Testis (tissue), 2 donors: ENCODE measurements at regions not wholly inside any gene's neighbourhood (a gene's known extent, or its start where the extent isn't known, plus 50 kb on each side); places are given as distances from the start of the nearest gene placed in this dataset.

Source experiments
- POLR2A ChIP-seq: fragments of 450-650 bp; IDR thresholded peaks from one replicate; pipeline ENCODE4 v1.6.1; 2017; ENCODE audit warnings: antibody characterized with exemption, mild to moderate bottlenecking, moderate library complexity
- TF ChIP-seq, protein P1 (sequence below), 3 experiments: fragments of 450-650 bp in 2 of 3; fragments of 200-600 bp in 1 of 3; sonication (generic) in 1 of 3; IDR thresholded peaks; one replicate each; pipeline ENCODE4 v1.5.1; 2016 to 2019; ENCODE audit warnings: antibody characterized with exemption in 3 of 3, mild to moderate bottlenecking in 2 of 3, moderate library complexity in 1 of 3

DNA sequence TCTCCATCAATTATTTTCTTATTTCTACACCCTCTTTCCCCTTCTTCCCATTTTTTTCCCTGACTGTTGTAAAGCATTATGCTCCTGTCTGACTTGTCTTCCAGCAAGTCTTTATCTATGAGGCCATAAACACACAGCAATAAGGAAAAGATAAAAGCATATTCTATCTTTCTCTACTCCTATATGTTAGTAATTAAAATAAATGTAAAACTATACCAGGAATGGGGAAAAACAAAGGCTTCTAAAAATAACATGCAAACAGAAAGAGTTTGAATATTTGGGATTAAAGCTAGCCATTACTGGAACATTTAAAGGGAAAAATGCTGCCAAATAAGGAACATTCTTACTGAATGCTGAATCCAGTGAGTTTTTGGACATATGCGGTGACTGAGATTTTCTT lies 471.7 kb upstream of the HS3ST1 start:
- TF ChIP-seq, protein P1, sequence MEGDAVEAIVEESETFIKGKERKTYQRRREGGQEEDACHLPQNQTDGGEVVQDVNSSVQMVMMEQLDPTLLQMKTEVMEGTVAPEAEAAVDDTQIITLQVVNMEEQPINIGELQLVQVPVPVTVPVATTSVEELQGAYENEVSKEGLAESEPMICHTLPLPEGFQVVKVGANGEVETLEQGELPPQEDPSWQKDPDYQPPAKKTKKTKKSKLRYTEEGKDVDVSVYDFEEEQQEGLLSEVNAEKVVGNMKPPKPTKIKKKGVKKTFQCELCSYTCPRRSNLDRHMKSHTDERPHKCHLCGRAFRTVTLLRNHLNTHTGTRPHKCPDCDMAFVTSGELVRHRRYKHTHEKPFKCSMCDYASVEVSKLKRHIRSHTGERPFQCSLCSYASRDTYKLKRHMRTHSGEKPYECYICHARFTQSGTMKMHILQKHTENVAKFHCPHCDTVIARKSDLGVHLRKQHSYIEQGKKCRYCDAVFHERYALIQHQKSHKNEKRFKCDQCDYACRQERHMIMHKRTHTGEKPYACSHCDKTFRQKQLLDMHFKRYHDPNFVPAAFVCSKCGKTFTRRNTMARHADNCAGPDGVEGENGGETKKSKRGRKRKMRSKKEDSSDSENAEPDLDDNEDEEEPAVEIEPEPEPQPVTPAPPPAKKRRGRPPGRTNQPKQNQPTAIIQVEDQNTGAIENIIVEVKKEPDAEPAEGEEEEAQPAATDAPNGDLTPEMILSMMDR (IDR thresholded peaks at IDR 0.05) = no peak
- TF ChIP-seq POLR2A = no peak
